ENCODE measurements at regions not wholly inside any gene's neighbourhood (a gene's known extent, or its start where the extent isn't known, plus 50 kb on each side); places are given as distances from the start of the nearest gene placed in this dataset.

DNA sequence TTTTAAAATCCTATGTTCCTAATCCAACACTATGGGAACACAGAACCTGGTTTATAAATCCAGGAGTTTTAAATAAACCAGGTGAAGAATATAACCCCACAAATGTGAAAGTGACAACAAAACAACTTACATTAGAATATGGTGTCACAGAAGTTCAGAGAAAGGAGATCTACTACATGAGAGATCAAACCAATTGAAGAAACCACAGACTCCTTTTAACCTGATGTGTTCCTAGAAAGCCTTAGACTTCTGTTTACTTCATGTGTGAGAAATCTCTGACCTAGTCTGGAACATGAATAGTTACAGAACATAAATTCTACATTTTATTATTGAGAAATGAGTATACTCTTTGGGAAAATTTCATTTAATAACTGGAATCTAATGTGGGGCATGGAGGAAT is 165.3 kb downstream of the FTCDNL1 start:
- ATAC-seq (no peak), DNase-seq (no peak)
- Histone ChIP-seq H3K36me3 (no peaks in the 10 kb centered on the region), H3K27me3 (no peaks in the 10 kb centered on the region), H3K9me3 (no peaks in the 10 kb centered on the region), H3K27ac (no peak overlapping the region), H3K4me1 (no peaks in the 10 kb centered on the region), H3K4me3 (no peak overlapping the region)
- intact Hi-C loops (cut with DNase I), result no loop called here
- no peak for TF ChIP-seq POLR2A (IDR thresholded peaks at IDR 0.05)
- TF ChIP-seq, protein P1, sequence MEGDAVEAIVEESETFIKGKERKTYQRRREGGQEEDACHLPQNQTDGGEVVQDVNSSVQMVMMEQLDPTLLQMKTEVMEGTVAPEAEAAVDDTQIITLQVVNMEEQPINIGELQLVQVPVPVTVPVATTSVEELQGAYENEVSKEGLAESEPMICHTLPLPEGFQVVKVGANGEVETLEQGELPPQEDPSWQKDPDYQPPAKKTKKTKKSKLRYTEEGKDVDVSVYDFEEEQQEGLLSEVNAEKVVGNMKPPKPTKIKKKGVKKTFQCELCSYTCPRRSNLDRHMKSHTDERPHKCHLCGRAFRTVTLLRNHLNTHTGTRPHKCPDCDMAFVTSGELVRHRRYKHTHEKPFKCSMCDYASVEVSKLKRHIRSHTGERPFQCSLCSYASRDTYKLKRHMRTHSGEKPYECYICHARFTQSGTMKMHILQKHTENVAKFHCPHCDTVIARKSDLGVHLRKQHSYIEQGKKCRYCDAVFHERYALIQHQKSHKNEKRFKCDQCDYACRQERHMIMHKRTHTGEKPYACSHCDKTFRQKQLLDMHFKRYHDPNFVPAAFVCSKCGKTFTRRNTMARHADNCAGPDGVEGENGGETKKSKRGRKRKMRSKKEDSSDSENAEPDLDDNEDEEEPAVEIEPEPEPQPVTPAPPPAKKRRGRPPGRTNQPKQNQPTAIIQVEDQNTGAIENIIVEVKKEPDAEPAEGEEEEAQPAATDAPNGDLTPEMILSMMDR (IDR thresholded peaks at IDR 0.05), result no peak

DNA sequence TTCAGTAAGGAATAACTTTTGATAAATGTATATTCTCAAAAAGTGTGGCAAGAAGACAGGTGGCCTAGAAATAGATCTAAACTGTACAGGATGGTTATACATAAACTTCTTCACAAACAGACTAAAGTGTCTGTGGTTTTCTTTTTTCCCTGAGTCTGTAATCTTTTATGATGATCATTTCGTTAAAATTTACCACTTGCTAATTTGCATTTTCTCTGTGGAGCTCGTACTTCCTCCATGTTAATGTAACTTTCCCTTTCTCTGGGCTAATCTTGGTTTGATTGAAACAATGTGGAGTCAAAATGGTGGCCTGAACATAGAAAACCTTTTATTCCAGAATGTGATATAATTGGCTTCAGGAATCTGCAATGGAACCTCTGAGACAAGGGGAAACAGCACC is 166.2 kb downstream of the FTCDNL1 start:
- H3K9me3 ChIP-seq, result no peaks in the 10 kb centered on the region
- 63% methylated on average over 2 of the region's 2 CpGs for WGBS (ENCODE audit: insufficient coverage, low coverage, low lambda C conversion rate, missing lambda C conversion rate)
- no peaks in the 10 kb centered on the region for H3K4me1 ChIP-seq
- TF ChIP-seq, protein P1 (IDR thresholded peaks at IDR 0.05), result no peak
- TF ChIP-seq POLR2A (IDR thresholded peaks at IDR 0.05), result no peak
- no peak overlapping the region for H3K27ac ChIP-seq
- no peaks in the 10 kb centered on the region for H3K36me3 ChIP-seq
- no peak overlapping the region for H3K4me3 ChIP-seq
- DNase-seq (no peak), ATAC-seq (no peak)
- intact Hi-C loops (cut with DNase I), result no loop called here
- no peaks in the 10 kb centered on the region for H3K27me3 ChIP-seq

DNA sequence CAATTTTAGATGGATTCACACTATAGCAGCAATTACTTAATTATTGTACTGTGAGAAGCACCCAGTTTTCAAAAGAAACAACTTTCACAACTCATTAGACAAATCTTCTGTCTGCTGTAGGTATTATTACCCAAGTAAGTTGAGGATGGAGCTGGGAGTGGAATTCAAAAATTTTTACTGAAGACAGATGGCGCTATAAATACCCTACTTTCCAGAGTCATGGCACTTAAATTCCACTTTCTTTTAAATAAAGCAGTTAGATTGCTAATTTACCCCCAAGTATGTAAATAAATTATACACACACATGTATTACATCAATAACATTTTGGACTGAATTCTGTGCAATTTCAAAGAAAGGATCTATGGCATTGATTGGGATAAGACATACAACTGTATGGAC is 166.8 kb downstream of the FTCDNL1 start:
- intact Hi-C loops (cut with DNase I), result no loop called here
- no peak for DNase-seq
- ATAC-seq, result no peak
- Histone ChIP-seq H3K27ac (no peak overlapping the region), H3K36me3 (no peaks in the 10 kb centered on the region), H3K4me1 (no peaks in the 10 kb centered on the region), H3K9me3 (no peaks in the 10 kb centered on the region), H3K4me3 (no peak overlapping the region), H3K27me3 (no peaks in the 10 kb centered on the region)
- TF ChIP-seq, protein P1 (IDR thresholded peaks at IDR 0.05), result peak in 1 of 4 donors; percentile 8
- TF ChIP-seq POLR2A (IDR thresholded peaks at IDR 0.05), result no peak
- WGBS (ENCODE audit: insufficient coverage, low coverage, low lambda C conversion rate, missing lambda C conversion rate), result 91% methylated on average over 1 of the region's 1 CpG

DNA sequence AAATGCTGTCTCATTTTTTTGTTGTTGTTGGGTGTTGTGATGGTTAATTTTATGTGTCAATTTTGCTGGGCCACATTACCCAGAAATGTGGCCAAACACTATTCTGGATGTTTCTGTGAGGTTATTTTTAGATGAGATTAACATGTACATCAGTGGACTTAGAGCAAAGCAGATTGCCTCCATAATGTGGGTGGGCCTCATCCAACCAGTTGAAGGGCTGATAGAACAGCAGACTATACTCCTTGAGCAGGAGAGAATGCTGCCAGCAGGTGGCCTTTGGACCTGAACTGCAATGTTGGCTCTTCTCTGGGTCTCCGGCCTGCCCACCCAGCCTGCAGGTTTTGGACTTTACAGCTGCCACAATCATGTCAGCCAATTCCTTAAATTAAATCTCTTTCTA is 169.0 kb downstream of the FTCDNL1 start:
- no peaks in the 10 kb centered on the region for H3K36me3 ChIP-seq
- intact Hi-C loops (cut with DNase I), result no loop called here
- no peak for TF ChIP-seq POLR2A (IDR thresholded peaks at IDR 0.05)
- TF ChIP-seq, protein P1 (IDR thresholded peaks at IDR 0.05), result no peak
- DNase-seq, result no peak
- H3K4me1 ChIP-seq, result peaks cover 0 to 6% (median 0%) of the 10 kb centered on the region in 4 donors
- H3K4me3 ChIP-seq, result no peak overlapping the region
- ATAC-seq, result no peak
- H3K27ac ChIP-seq, result no peak overlapping the region
- no peaks in the 10 kb centered on the region for H3K9me3 ChIP-seq
- WGBS (ENCODE audit: insufficient coverage, low coverage, low lambda C conversion rate, missing lambda C conversion rate), result 89% methylated on average over 1 of the region's 1 CpG
- no peaks in the 10 kb centered on the region for H3K27me3 ChIP-seq

DNA sequence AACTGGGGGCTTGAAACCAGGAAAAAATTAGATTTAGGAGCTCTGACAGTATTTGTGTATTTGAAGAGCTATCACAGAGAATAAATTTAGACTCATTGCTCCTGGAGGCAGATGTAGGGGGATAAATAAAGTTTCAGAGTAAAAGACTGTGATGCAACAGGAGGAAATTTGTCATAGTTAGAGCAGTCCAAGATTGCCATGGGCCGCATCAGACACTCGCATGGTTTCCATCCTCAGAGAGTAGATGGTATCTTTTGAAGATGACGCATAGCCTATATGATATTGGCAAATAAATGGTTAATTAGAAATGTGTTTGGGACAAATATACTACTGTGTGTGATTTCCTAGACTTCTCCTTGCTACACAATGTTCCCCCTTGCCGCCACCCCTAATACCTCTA is 170.5 kb downstream of the FTCDNL1 start:
- ATAC-seq (no peak), DNase-seq (no peak)
- Histone ChIP-seq H3K9me3 (no peaks in the 10 kb centered on the region), H3K27ac (no peak overlapping the region), H3K27me3 (no peaks in the 10 kb centered on the region), H3K4me1 (peaks cover 0 to 6% (median 0%) of the 10 kb centered on the region in 4 donors), H3K36me3 (no peaks in the 10 kb centered on the region), H3K4me3 (no peak overlapping the region)
- WGBS (ENCODE audit: insufficient coverage, low coverage, low lambda C conversion rate, missing lambda C conversion rate), result 100% methylated on average over 3 of the region's 4 CpGs
- intact Hi-C loops (cut with DNase I), result no loop called here
- TF ChIP-seq, protein P1 (IDR thresholded peaks at IDR 0.05), result no peak
- TF ChIP-seq POLR2A (IDR thresholded peaks at IDR 0.05), result no peak

All from right lobe of liver (tissue), 6 donors.